ENCODE measurements at regions not wholly inside any gene's neighbourhood (a gene's known extent, or its start where the extent isn't known, plus 50 kb on each side); places are given as distances from the start of the nearest gene placed in this dataset.

GRCh38 chr16:85473909-85474620, 139.1 kb upstream of the GSE1 start:
- no peaks in the 10 kb centered on the region for H3K27me3 ChIP-seq (ENCODE audit: control insufficient read depth, insufficient read depth, low read length)
- peaks cover 3% of the 10 kb centered on the region for H3K4me1 ChIP-seq (ENCODE audit: control insufficient read depth, insufficient read depth, low read length)
- H3K9ac ChIP-seq (ENCODE audit: low read length): no peak overlapping the region
- no peak overlapping the region for H3K4me3 ChIP-seq (ENCODE audit: low read length)
- H3K27ac ChIP-seq (ENCODE audit: low read depth, low read length): no peak overlapping the region
- no peaks in the 10 kb centered on the region for H3K36me3 ChIP-seq (ENCODE audit: control insufficient read depth, insufficient read depth, low read length)

DNA sequence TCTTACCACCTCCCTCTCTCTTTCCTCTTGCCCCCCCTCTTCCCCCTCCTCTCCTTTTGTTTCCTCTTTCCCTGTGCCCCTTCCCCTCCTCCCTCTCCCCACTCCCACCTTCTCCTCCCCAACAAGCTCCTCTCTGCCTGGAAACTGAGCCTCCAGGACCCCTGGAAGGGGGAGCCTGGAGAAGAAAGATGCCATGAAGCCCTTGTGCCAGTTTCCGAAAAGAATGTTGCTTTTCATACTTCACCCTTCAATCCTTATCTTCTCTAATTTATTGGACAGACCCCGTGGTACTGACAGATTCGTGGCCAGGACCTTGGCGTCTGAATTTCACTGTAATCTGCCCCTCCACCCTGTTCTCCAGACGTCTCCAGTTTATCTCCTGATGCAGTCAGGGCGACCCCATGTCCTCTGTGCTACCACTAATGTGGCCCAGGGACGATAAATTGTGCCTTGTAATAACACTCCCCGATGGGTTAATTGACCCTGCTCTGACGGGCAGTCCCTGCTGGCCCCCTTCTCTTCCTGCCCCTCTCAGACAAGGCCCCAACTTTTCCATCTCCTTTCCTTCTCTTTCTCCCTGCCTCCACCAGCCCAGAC, 138.4 kb upstream of the GSE1 start:
- Histone ChIP-seq H3K27me3 (ENCODE audit: control insufficient read depth, insufficient read depth, low read length) (no peaks in the 10 kb centered on the region), H3K4me1 (ENCODE audit: control insufficient read depth, insufficient read depth, low read length) (peaks cover 3% of the 10 kb centered on the region), H3K36me3 (ENCODE audit: control insufficient read depth, insufficient read depth, low read length) (no peaks in the 10 kb centered on the region), H3K4me3 (ENCODE audit: low read length) (no peak overlapping the region), H3K27ac (ENCODE audit: low read depth, low read length) (no peak overlapping the region), H3K9ac (ENCODE audit: low read length) (no peak overlapping the region)

- Histone ChIP-seq H3K27me3 (ENCODE audit: control insufficient read depth, insufficient read depth, low read length) (no peaks in the 10 kb centered on the region), H3K9ac (ENCODE audit: low read length) (no peak overlapping the region), H3K4me3 (ENCODE audit: low read length) (no peak overlapping the region), H3K27ac (ENCODE audit: low read depth, low read length) (no peak overlapping the region), H3K36me3 (ENCODE audit: control insufficient read depth, insufficient read depth, low read length) (no peaks in the 10 kb centered on the region), H3K4me1 (ENCODE audit: control insufficient read depth, insufficient read depth, low read length) (peaks cover 3% of the 10 kb centered on the region)
Observed at GRCh38 chr16:85475233-85475632, 137.9 kb upstream of the GSE1 start.

- Histone ChIP-seq H3K27ac (ENCODE audit: low read depth, low read length) (no peak overlapping the region), H3K36me3 (ENCODE audit: control insufficient read depth, insufficient read depth, low read length) (no peaks in the 10 kb centered on the region), H3K4me1 (ENCODE audit: control insufficient read depth, insufficient read depth, low read length) (peaks cover 3% of the 10 kb centered on the region), H3K27me3 (ENCODE audit: control insufficient read depth, insufficient read depth, low read length) (no peaks in the 10 kb centered on the region), H3K9ac (ENCODE audit: low read length) (no peak overlapping the region), H3K4me3 (ENCODE audit: low read length) (no peak overlapping the region)
Observed at GRCh38 chr16:85475691-85476300, 137.3 kb upstream of the GSE1 start.

GRCh38 chr16:85476389-85476788, 136.7 kb upstream of the GSE1 start:
- H3K27ac ChIP-seq (ENCODE audit: low read depth, low read length): no peak overlapping the region
- no peak overlapping the region for H3K9ac ChIP-seq (ENCODE audit: low read length)
- H3K4me1 ChIP-seq (ENCODE audit: control insufficient read depth, insufficient read depth, low read length): peaks cover 3% of the 10 kb centered on the region
- no peaks in the 10 kb centered on the region for H3K36me3 ChIP-seq (ENCODE audit: control insufficient read depth, insufficient read depth, low read length)
- H3K4me3 ChIP-seq (ENCODE audit: low read length): no peak overlapping the region
- no peaks in the 10 kb centered on the region for H3K27me3 ChIP-seq (ENCODE audit: control insufficient read depth, insufficient read depth, low read length)

DNA sequence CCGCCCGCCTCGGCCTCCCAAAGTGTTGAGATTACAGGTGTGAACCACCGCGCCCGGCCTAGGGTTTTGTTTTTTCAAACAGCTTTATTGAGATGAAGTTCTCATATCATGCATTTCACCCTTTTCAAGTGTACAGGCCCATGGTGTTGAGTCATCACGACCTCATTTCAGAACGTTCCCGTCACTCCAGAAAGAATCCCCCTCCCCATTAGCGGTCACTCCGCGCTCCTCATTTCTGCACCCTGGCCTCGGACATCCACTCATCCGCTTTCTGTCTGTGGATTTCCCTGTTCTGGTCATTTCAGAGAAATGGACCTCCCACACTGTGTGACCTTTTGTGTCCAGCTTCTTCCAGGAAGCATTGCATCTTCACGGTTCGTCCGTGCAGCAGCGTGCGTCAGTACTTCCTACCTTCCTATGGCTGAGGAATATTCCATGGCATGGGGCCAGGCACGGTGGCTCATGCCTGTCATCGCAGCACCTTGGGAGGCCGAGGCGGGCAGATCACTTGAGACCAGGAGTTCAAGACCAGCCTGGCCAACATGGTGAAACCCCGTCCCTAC, 135.2 kb upstream of the GSE1 start:
- Histone ChIP-seq H3K27ac (ENCODE audit: low read depth, low read length) (no peak overlapping the region), H3K4me3 (ENCODE audit: low read length) (no peak overlapping the region), H3K27me3 (ENCODE audit: control insufficient read depth, insufficient read depth, low read length) (no peaks in the 10 kb centered on the region), H3K4me1 (ENCODE audit: control insufficient read depth, insufficient read depth, low read length) (peaks cover 3% of the 10 kb centered on the region), H3K36me3 (ENCODE audit: control insufficient read depth, insufficient read depth, low read length) (no peaks in the 10 kb centered on the region), H3K9ac (ENCODE audit: low read length) (no peak overlapping the region)

DNA sequence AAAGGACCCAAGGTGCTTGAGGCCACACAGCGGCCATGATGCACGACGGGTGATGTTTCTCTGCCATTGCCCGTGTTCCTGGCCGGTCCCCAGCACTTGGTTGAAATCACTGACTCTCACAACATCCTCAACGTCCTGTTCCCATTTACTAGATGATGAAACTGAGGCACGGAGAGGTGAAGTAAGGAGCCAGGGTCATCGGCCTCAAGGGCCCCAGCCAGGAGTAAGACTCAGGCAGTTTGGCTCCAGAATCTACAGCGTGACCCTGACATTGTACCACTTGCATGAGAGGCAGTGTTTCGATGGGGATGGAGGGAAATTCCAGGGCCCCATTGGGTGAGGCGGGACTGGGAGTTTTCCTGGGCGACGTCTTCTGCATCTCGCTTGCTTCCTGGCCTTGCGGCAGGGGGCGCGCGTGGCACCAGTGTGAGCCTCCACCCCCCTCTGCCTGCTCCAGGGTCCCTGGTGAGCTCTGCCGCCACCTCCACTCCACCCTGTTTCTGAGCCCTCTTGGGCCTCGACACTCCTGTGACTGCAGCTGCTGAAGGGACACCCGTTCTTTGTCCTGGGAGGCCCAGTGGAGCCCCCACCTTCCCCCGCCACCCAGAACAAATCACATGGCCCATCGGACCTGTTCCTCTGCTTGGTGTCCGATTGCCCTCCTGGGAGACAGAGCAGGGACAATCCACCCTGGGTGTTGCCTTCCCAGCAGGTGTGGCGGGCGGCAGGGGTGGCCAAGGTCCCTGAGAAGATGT, 133.0 kb upstream of the GSE1 start:
- H3K36me3 ChIP-seq (ENCODE audit: control insufficient read depth, insufficient read depth, low read length): no peaks in the 10 kb centered on the region
- H3K4me3 ChIP-seq (ENCODE audit: low read length): no peak overlapping the region
- H3K27ac ChIP-seq (ENCODE audit: low read depth, low read length): no peak overlapping the region
- H3K9ac ChIP-seq (ENCODE audit: low read length): no peak overlapping the region
- H3K27me3 ChIP-seq (ENCODE audit: control insufficient read depth, insufficient read depth, low read length): no peaks in the 10 kb centered on the region
- H3K4me1 ChIP-seq (ENCODE audit: control insufficient read depth, insufficient read depth, low read length): peaks cover 2% of the 10 kb centered on the region

DNA sequence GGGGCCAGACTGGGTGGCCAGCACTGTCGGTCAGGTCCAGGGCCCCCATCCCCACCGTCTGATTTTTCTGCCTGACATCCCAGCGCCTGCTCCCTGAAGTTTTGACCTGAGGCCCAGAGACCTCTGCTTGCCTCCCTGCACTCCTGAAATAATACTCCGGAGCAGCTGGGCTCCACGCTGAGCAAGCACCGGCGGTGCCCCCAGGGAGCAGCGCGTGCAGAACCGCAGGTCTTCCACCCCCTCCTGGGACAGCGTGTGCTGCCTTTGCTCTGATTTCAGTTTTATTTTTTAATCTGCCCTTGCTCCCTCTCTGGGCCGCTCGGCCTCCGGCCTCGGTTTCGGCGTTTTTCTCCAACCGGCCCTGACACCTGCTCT, 132.4 kb upstream of the GSE1 start:
- Histone ChIP-seq H3K9ac (ENCODE audit: low read length) (no peak overlapping the region), H3K27me3 (ENCODE audit: control insufficient read depth, insufficient read depth, low read length) (no peaks in the 10 kb centered on the region), H3K4me1 (ENCODE audit: control insufficient read depth, insufficient read depth, low read length) (no peaks in the 10 kb centered on the region), H3K36me3 (ENCODE audit: control insufficient read depth, insufficient read depth, low read length) (no peaks in the 10 kb centered on the region), H3K27ac (ENCODE audit: low read depth, low read length) (no peak overlapping the region), H3K4me3 (ENCODE audit: low read length) (no peak overlapping the region)

DNA sequence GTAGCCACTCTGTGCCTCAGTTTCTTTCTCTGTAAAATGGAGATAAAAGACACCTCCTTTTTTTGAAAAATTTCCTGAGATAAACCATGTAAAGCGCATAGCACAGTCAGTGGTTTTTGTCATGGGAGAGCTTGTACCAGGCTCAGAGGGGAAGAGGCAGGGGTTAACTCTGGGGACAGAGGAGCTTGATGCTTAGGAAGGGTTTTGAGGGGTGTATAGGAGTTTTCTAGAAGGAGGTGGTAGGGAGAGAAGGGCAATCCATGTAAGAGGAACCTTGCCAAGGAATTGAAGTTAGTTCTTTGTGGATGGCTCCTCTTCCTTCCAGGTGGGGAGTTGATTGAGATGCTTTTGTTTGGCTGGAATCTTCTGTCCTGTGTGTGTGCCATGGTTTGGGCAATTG, 131.9 kb upstream of the GSE1 start:
- H3K4me3 ChIP-seq (ENCODE audit: low read length): no peak overlapping the region
- H3K36me3 ChIP-seq (ENCODE audit: control insufficient read depth, insufficient read depth, low read length): no peaks in the 10 kb centered on the region
- no peaks in the 10 kb centered on the region for H3K27me3 ChIP-seq (ENCODE audit: control insufficient read depth, insufficient read depth, low read length)
- no peaks in the 10 kb centered on the region for H3K4me1 ChIP-seq (ENCODE audit: control insufficient read depth, insufficient read depth, low read length)
- no peak overlapping the region for H3K27ac ChIP-seq (ENCODE audit: low read depth, low read length)
- H3K9ac ChIP-seq (ENCODE audit: low read length): no peak overlapping the region

GRCh38 chr16:85481738-85482137, 131.4 kb upstream of the GSE1 start:
- H3K4me1 ChIP-seq (ENCODE audit: control insufficient read depth, insufficient read depth, low read length): no peaks in the 10 kb centered on the region
- H3K4me3 ChIP-seq (ENCODE audit: low read length): no peak overlapping the region
- H3K27ac ChIP-seq (ENCODE audit: low read depth, low read length): no peak overlapping the region

GRCh38 chr16:85483424-85483823, 129.7 kb upstream of the GSE1 start:
- Histone ChIP-seq H3K4me1 (ENCODE audit: control insufficient read depth, insufficient read depth, low read length) (no peaks in the 10 kb centered on the region), H3K27ac (ENCODE audit: low read depth, low read length) (no peak overlapping the region), H3K36me3 (ENCODE audit: control insufficient read depth, insufficient read depth, low read length) (no peaks in the 10 kb centered on the region), H3K27me3 (ENCODE audit: control insufficient read depth, insufficient read depth, low read length) (no peaks in the 10 kb centered on the region), H3K9ac (ENCODE audit: low read length) (no peak overlapping the region), H3K4me3 (ENCODE audit: low read length) (no peak overlapping the region)

More at GRCh38 chr16:85481738-85482137, 131.4 kb upstream of the GSE1 start:
- Histone ChIP-seq H3K9ac (ENCODE audit: low read length) (no peak overlapping the region), H3K27me3 (ENCODE audit: control insufficient read depth, insufficient read depth, low read length) (no peaks in the 10 kb centered on the region), H3K36me3 (ENCODE audit: control insufficient read depth, insufficient read depth, low read length) (no peaks in the 10 kb centered on the region)
